HepG2 (cell line): ENCODE measurements at regions not wholly inside any gene's neighbourhood (a gene's known extent, or its start where the extent isn't known, plus 50 kb on each side); places are given as distances from the start of the nearest gene placed in this dataset.

Experiments
- ATAC-seq: fragments of 200-7000 bp; cut with Tn5 transposase; 3 replicates; pipeline ENCODE4 v1.9.1; 2020; ENCODE audit warnings: mild to moderate bottlenecking, moderate library complexity
- BruUV-seq: library from RNA; stranded (reverse); fragments of 400-500 nt; replicated peaks from 2 replicates; lab custom pipeline; 2021; lab: Mats Ljungman, UMichigan
- CTCF ChIA-PET: fragments of 300-600 bp; formaldehyde crosslinking; extraction: SDS; loops from one replicate; lab custom pipeline; 2021; ENCODE audit warnings: low total read pairs, inconsistent platforms, low intra/inter-chr PET ratio; lab: Yijun Ruan, JAX
- POLR2A ChIA-PET: fragments of 350-600 bp; sonication (Branson Sonifier 250); formaldehyde crosslinking; loops from one replicate; lab custom pipeline; 2020; ENCODE audit warnings: antibody characterized with exemption, inconsistent platforms; lab: Yijun Ruan, JAX
- DNase-seq: peaks from one replicate; pipeline ENCODE4 v3.0.0-alpha.2; 2015; ENCODE audit warnings: low spot score
- FAIRE-seq: peaks from 3 replicates; lab custom pipeline; 2011; peaks lifted over from hg19 to GRCh38; lab: Jason Lieb, UNC
- H2AFZ ChIP-seq: one replicate; pipeline ENCODE4 v1.6.1; 2011; ENCODE audit warnings: low read length, inconsistent platforms
- H3K27ac ChIP-seq: fragments of 300-600 bp; 3 replicates; pipeline ENCODE4 v1.8.0; 2011; ENCODE audit warnings: mixed run types, mild to moderate bottlenecking, mixed read lengths, low read length, inconsistent platforms; ENCODE audit not compliant: insufficient read depth; ENCODE audit errors: extremely low read length
- H3K27me3 ChIP-seq, 2 experiments: fragments of 200-600 bp in 1 of 2; 2 replicates in 1 of 2; 3 replicates in 1 of 2; pipeline versions ENCODE4 v1.6.0 to v1.8.0; 2011; ENCODE audit warnings: low read length in 2 of 2, mild to moderate bottlenecking in 2 of 2, moderate library complexity in 2 of 2, inconsistent platforms in 1 of 2; ENCODE audit not compliant: insufficient read depth in 2 of 2, control insufficient read depth in 1 of 2
- H3K36me3 ChIP-seq, 2 experiments: fragments of 200-600 bp in 1 of 2; replicated peaks in 1 of 2; 2 replicates in 1 of 2; 3 replicates in 1 of 2; pipeline versions ENCODE4 v1.5.1 to v1.8.0; 2011; ENCODE audit warnings: low read length in 2 of 2, inconsistent platforms in 1 of 2; ENCODE audit not compliant: insufficient read depth in 2 of 2, control insufficient read depth in 1 of 2
- H3K4me1 ChIP-seq: 2 replicates; pipeline ENCODE4 v1.5.1; 2012; ENCODE audit warnings: low read length, inconsistent platforms; ENCODE audit not compliant: insufficient read depth
- H3K4me2 ChIP-seq: 2 replicates; pipeline ENCODE4 v1.6.0; 2011; ENCODE audit warnings: low read depth, low read length, inconsistent platforms
- H3K4me3 ChIP-seq, 3 experiments: fragments of 200-600 bp in 1 of 3; sonication (generic), shearing (Covaris generic) in 1 of 3; replicated peaks in 1 of 3; 2 replicates each; pipeline ENCODE4 v1.5.1; 2011 to 2016; ENCODE audit warnings: low read length in 3 of 3, inconsistent platforms in 2 of 3, low read depth in 2 of 3, mild to moderate bottlenecking in 2 of 3, control low read depth in 1 of 3, mixed read lengths in 1 of 3; ENCODE audit not compliant: insufficient read depth in 1 of 3
- H3K79me2 ChIP-seq: one replicate; pipeline ENCODE4 v1.6.1; 2011; ENCODE audit warnings: low read length, inconsistent platforms; ENCODE audit not compliant: insufficient read depth
- H3K9ac ChIP-seq: 2 replicates; pipeline ENCODE4 v1.6.0; 2011; ENCODE audit warnings: mild to moderate bottlenecking, low read depth, low read length, inconsistent platforms; ENCODE audit not compliant: insufficient read depth
- H3K9me3 ChIP-seq: 2 replicates; pipeline ENCODE4 v1.5.1; 2012; ENCODE audit warnings: mild to moderate bottlenecking, low read length
- H4K20me1 ChIP-seq: 2 replicates; pipeline ENCODE4 v1.6.0; 2011; ENCODE audit warnings: inconsistent platforms, mild to moderate bottlenecking, low read length, moderate library complexity; ENCODE audit not compliant: insufficient read depth
- AGO2 ChIP-seq: fragments of 200-400 bp; formaldehyde crosslinking; optimal IDR thresholded peaks from 2 replicates; pipeline ENCODE3; 2017; ENCODE audit warnings: mild to moderate bottlenecking, low read depth, low read length, moderate library complexity
- DNMT1 ChIP-seq: sonication (generic); formaldehyde crosslinking; IDR thresholded peaks from 2 replicates; pipeline ENCODE4 v1.5.1; 2020; ENCODE audit warnings: mild to moderate bottlenecking, missing genetic modification reagents
- IKZF4 ChIP-seq: sonication (generic); formaldehyde crosslinking; IDR thresholded peaks from 2 replicates; pipeline ENCODE4 v1.5.1; 2020; ENCODE audit warnings: borderline replicate concordance, mild to moderate bottlenecking, low read depth, missing genetic modification reagents; ENCODE audit errors: not compliant biosample characterization
- MYNN ChIP-seq: sonication (generic); formaldehyde crosslinking; IDR thresholded peaks from 2 replicates; pipeline ENCODE4 v1.4.0; 2020; ENCODE audit warnings: mild to moderate bottlenecking, low read depth, missing genetic modification reagents
- NCOR1 ChIP-seq: fragments of 200-600 bp; sonication (generic); IDR thresholded peaks from 2 replicates; pipeline ENCODE4 v1.7.0; 2017; ENCODE audit warnings: antibody characterized with exemption, low read length, borderline replicate concordance
- STAG1 ChIP-seq: sonication (generic); formaldehyde crosslinking; IDR thresholded peaks from 2 replicates; pipeline ENCODE4 v1.4.0; 2020; ENCODE audit warnings: missing genetic modification reagents
- ZFP62 ChIP-seq: sonication (generic); formaldehyde crosslinking; IDR thresholded peaks from 2 replicates; pipeline ENCODE4 v1.4.0; 2020; ENCODE audit warnings: missing genetic modification reagents
- WGBS: methylation state at CpG from one replicate; pipeline ENCODE4 v1.1.6; 2017; ENCODE audit warnings: low lambda C conversion rate; 5-methylcytosine and 5-hydroxymethylcytosine counted together
- in situ Hi-C: cut with HindIII; loops from 2 replicates; pipeline ENCODE4 v1.10.0; 2017; ENCODE audit warnings: low pct_unique_long_range_greater_than_20kb; ENCODE audit not compliant: extremely low pct_ligation_motif_present
- intact Hi-C: fragments of 100-400 bp; cut with micrococcal nuclease; formaldehyde crosslinking; loops from one replicate; pipeline ENCODE4 v1.10.0; 2022; ENCODE audit not compliant: unreplicated experiment
- TF ChIP-seq, protein P1 (sequence below): sonication (generic); formaldehyde crosslinking; IDR thresholded peaks from 2 replicates; pipeline ENCODE4 v1.4.0; 2020; ENCODE audit warnings: missing genetic modification reagents
- TF ChIP-seq, protein P2 (sequence below): sonication (generic); formaldehyde crosslinking; IDR thresholded peaks from 2 replicates; pipeline ENCODE4 v1.9.0; 2021; ENCODE audit warnings: missing genetic modification reagents, mild to moderate bottlenecking, borderline replicate concordance
- TF ChIP-seq, protein P3 (sequence below): sonication (generic); formaldehyde crosslinking; IDR thresholded peaks from 2 replicates; pipeline ENCODE4 v1.5.1; 2020; ENCODE audit warnings: missing genetic modification reagents, mild to moderate bottlenecking, borderline replicate concordance

DNA sequence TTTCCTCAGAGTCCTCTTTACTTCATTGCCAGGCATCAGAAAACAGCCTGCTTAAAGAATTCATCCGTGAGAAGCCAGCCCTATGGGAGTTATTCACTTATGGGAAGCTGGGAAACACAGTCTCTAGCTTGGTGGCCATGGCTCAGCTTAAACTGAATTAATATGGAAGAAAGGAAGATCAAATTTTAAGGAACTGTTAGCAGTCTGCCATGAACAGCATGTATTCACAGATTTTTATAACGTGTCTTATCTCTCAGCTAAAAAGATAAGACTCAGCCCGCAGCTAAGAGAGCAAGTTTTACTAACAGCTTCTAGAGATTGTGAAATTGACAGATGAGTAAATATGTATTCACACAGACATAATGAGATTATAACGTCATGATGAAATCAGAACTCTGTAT lies 253.7 kb upstream of the RXFP2 start:
- FAIRE-seq: no peak
- no peak for DNase-seq
- H3K27ac ChIP-seq: no peak overlapping the region
- no peaks in the 10 kb centered on the region for H4K20me1 ChIP-seq
- no peaks in the 10 kb centered on the region for H3K9me3 ChIP-seq
- H3K36me3 ChIP-seq: no peaks in the 10 kb centered on the region
- intact Hi-C loops (no loop called here), in situ Hi-C loops (no loop called here)
- H3K4me3 ChIP-seq: no peak overlapping the region
- H3K4me2 ChIP-seq: no peak overlapping the region
- no TSS peak for BruUV-seq
- no peaks in the 10 kb centered on the region for H3K79me2 ChIP-seq
- H3K4me1 ChIP-seq: no peaks in the 10 kb centered on the region
- H3K9ac ChIP-seq: no peak overlapping the region
- TF ChIP-seq MYNN (CRISPR knock-in tag) (no peak), ZFP62 (no peak), NCOR1 (no peak), DNMT1 (CRISPR knock-in tag) (no peak), STAG1 (CRISPR knock-in tag) (no peak), AGO2 (no peak)
- TF ChIP-seq, protein P1, sequence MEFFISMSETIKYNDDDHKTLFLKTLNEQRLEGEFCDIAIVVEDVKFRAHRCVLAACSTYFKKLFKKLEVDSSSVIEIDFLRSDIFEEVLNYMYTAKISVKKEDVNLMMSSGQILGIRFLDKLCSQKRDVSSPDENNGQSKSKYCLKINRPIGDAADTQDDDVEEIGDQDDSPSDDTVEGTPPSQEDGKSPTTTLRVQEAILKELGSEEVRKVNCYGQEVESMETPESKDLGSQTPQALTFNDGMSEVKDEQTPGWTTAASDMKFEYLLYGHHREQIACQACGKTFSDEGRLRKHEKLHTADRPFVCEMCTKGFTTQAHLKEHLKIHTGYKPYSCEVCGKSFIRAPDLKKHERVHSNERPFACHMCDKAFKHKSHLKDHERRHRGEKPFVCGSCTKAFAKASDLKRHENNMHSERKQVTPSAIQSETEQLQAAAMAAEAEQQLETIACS (CRISPR knock-in tag): no peak
- 1% methylated on average over 4 of the region's 4 CpGs for WGBS
- H2AFZ ChIP-seq: no peak overlapping the region
- CTCF ChIA-PET: no interaction called here
- POLR2A ChIA-PET: no interaction called here
- H3K27me3 ChIP-seq: no peaks in the 10 kb centered on the region
- no peak for ATAC-seq

DNA sequence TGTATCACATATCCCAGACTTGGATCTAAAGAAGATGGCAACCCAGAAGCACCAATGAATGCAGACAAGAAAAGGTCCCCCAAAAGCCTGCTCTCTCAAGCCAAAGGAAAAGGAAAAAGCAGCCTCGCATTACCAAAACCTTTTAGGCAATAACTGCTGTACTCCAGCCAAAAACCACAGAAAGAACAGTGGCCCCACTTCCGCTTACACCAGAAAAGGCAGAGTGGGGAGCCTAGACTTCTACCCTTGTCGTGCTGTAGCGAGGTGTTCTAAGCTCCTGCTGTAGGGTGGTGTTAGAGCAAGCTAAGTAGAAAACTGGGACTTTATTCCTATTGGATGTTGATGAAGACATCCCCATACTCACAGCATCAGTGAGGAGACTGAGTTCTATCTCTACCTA lies 244.0 kb upstream of the RXFP2 start:
- in situ Hi-C loops (no loop called here), intact Hi-C loops (no loop called here)
- no TSS peak for BruUV-seq
- ChIA-PET CTCF (no interaction called here), POLR2A (no interaction called here)
- Histone ChIP-seq H4K20me1 (no peaks in the 10 kb centered on the region), H3K27ac (no peak overlapping the region), H2AFZ (no peak overlapping the region), H3K9me3 (peaks cover 11% of the 10 kb centered on the region), H3K27me3 (no peaks in the 10 kb centered on the region), H3K79me2 (no peaks in the 10 kb centered on the region), H3K4me3 (no peak overlapping the region), H3K9ac (no peak overlapping the region), H3K4me1 (no peaks in the 10 kb centered on the region), H3K36me3 (no peaks in the 10 kb centered on the region), H3K4me2 (no peak overlapping the region)
- DNase-seq (no peak), ATAC-seq (no peak), FAIRE-seq (no peak)
- TF ChIP-seq, protein P2, sequence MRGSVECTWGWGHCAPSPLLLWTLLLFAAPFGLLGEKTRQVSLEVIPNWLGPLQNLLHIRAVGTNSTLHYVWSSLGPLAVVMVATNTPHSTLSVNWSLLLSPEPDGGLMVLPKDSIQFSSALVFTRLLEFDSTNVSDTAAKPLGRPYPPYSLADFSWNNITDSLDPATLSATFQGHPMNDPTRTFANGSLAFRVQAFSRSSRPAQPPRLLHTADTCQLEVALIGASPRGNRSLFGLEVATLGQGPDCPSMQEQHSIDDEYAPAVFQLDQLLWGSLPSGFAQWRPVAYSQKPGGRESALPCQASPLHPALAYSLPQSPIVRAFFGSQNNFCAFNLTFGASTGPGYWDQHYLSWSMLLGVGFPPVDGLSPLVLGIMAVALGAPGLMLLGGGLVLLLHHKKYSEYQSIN (CRISPR knock-in tag): no peak
- TF ChIP-seq IKZF4 (CRISPR knock-in tag): no peak
- TF ChIP-seq NCOR1: no peak
- TF ChIP-seq, protein P3, sequence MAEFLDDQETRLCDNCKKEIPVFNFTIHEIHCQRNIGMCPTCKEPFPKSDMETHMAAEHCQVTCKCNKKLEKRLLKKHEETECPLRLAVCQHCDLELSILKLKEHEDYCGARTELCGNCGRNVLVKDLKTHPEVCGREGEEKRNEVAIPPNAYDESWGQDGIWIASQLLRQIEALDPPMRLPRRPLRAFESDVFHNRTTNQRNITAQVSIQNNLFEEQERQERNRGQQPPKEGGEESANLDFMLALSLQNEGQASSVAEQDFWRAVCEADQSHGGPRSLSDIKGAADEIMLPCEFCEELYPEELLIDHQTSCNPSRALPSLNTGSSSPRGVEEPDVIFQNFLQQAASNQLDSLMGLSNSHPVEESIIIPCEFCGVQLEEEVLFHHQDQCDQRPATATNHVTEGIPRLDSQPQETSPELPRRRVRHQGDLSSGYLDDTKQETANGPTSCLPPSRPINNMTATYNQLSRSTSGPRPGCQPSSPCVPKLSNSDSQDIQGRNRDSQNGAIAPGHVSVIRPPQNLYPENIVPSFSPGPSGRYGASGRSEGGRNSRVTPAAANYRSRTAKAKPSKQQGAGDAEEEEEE (CRISPR knock-in tag): no peak
- WGBS: 13% methylated on average over 4 of the region's 4 CpGs
